ENCODE measurements at regions not wholly inside any gene's neighbourhood (a gene's known extent, or its start where the extent isn't known, plus 50 kb on each side); places are given as distances from the start of the nearest gene placed in this dataset.

DNA sequence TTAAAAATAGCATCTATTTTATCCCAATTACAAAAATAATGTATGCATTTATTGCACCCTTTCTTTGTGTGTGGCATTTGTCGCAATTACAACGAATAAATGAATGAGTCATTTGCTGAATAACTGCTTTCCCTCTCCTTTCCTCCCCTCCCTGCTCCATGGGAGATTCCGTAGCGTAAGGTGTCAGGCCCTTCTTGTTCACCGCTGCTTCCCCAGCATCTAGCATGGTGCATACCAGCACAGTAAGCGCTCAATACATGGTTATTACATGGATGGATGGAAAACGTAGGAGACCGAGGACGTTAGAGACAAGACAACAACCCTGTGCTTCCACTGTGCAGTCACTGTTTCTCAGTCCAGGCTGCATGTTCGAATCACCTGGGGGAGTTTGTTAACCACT is 336.0 kb upstream of the EEF2KMT start:
- Histone ChIP-seq H3K4me3 (ENCODE audit: low read depth, low read length) (no peak overlapping the region), H3K36me3 (ENCODE audit: control insufficient read depth, insufficient read depth, low read length) (no peaks in the 10 kb centered on the region), H3K27me3 (ENCODE audit: control insufficient read depth, insufficient read depth, low read length) (no peaks in the 10 kb centered on the region)
- ChIA-PET POLR2A (no interaction called here), CTCF (no interaction called here)
- DNase-seq (ENCODE audit: low read depth) = no peak
- TF ChIP-seq, protein P1, sequence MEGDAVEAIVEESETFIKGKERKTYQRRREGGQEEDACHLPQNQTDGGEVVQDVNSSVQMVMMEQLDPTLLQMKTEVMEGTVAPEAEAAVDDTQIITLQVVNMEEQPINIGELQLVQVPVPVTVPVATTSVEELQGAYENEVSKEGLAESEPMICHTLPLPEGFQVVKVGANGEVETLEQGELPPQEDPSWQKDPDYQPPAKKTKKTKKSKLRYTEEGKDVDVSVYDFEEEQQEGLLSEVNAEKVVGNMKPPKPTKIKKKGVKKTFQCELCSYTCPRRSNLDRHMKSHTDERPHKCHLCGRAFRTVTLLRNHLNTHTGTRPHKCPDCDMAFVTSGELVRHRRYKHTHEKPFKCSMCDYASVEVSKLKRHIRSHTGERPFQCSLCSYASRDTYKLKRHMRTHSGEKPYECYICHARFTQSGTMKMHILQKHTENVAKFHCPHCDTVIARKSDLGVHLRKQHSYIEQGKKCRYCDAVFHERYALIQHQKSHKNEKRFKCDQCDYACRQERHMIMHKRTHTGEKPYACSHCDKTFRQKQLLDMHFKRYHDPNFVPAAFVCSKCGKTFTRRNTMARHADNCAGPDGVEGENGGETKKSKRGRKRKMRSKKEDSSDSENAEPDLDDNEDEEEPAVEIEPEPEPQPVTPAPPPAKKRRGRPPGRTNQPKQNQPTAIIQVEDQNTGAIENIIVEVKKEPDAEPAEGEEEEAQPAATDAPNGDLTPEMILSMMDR (IDR thresholded peaks at IDR 0.05; ENCODE audit: insufficient read depth, low read depth, low read length) = no peak

DNA sequence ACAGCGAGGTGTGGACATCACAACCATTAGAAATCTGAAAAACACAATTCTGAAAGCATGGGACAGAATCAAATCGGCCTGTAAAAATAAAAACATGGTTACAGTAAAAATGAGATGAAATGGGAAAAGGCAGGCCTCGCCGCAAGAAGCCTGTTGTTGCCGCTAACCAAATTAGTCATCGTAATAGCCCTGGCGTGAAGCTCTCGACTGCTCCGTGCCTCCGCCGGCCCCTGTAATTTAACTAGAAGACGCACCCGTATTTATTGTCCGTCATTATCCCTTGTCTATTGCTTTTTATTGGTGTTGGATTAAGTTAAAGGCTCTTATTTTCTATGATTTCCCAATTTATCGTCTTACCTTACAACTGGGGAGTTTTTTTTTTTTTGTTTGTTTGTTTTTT is 334.6 kb upstream of the EEF2KMT start:
- no peak for DNase-seq (ENCODE audit: low read depth)
- ChIA-PET POLR2A (no interaction called here), CTCF (no interaction called here)
- Histone ChIP-seq H3K27me3 (ENCODE audit: control insufficient read depth, insufficient read depth, low read length) (no peaks in the 10 kb centered on the region), H3K36me3 (ENCODE audit: control insufficient read depth, insufficient read depth, low read length) (no peaks in the 10 kb centered on the region), H3K4me3 (ENCODE audit: low read depth, low read length) (no peak overlapping the region)
- TF ChIP-seq, protein P1 (IDR thresholded peaks at IDR 0.05; ENCODE audit: insufficient read depth, low read depth, low read length) = no peak

DNA sequence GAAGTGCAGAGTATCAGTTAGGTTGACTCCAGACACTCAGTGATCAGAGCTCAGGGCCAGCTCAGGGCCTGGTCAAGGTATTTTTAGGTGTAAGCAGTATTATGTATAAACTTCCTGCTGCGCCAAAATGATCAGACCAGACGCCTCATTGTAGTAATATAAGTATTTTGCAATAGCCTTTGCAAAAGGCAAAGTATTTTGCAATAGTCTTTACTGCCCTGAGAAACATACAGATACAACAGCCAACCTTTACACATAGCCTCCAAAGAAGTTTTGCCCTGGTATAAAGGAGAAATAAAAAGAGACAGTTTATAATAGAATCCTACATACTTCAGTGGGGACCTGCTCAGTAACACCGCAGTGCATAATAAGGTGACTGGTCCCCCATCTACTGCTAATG is 333.0 kb upstream of the EEF2KMT start:
- Histone ChIP-seq H3K27me3 (ENCODE audit: control insufficient read depth, insufficient read depth, low read length) (no peaks in the 10 kb centered on the region), H3K36me3 (ENCODE audit: control insufficient read depth, insufficient read depth, low read length) (no peaks in the 10 kb centered on the region), H3K4me3 (ENCODE audit: low read depth, low read length) (no peak overlapping the region)
- POLR2A ChIA-PET = no interaction called here
- TF ChIP-seq, protein P1 (IDR thresholded peaks at IDR 0.05; ENCODE audit: insufficient read depth, low read depth, low read length) = no peak
- no peak for DNase-seq (ENCODE audit: low read depth)
- CTCF ChIA-PET = no interaction called here

DNA sequence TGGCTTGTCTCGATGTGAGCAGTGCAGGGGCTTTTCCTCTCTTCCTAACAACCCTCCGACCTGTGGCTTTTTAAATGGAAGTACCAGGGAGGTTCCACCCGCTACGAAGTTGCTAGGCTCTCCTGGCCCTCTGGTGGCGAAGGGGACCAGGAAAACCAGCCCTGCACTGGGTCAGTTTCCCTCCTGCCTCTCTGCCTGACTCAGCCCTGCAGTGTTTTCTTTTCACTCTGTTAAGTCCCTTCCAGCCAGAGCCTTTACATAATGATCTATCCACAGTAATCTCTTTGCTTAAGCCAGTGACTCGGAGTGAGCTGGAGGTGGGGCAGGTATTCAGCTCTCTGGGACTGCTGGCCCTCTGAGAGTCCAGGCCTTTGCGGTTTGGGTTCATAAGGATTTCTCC is 331.3 kb upstream of the EEF2KMT start:
- ChIA-PET CTCF (no interaction called here), POLR2A (no interaction called here)
- TF ChIP-seq, protein P1 (IDR thresholded peaks at IDR 0.05; ENCODE audit: insufficient read depth, low read depth, low read length) = no peak
- H3K4me3 ChIP-seq (ENCODE audit: low read depth, low read length) = no peak overlapping the region
- no peak for DNase-seq (ENCODE audit: low read depth)
- H3K27me3 ChIP-seq (ENCODE audit: control insufficient read depth, insufficient read depth, low read length) = no peaks in the 10 kb centered on the region
- H3K36me3 ChIP-seq (ENCODE audit: control insufficient read depth, insufficient read depth, low read length) = no peaks in the 10 kb centered on the region

DNA sequence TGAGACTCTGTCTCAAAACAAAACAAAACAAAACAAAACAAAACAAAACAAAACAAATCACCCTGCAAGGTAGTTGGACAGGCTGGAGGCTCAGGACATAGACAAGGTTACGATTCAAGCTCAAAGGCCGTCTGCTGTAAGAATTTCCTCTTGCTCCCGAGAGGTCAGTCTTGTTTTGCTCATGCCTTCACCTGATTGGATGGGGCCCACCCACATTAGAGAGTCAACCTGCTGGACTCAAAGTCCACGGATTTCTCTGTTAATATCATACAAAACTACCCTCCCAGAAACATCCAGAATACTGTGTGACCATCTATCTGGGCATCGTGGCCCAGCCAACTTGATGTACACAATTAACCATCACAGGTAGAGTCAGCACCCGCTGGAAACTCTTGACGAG is 330.0 kb upstream of the EEF2KMT start:
- TF ChIP-seq, protein P1 (IDR thresholded peaks at IDR 0.05; ENCODE audit: insufficient read depth, low read depth, low read length) = no peak
- no peaks in the 10 kb centered on the region for H3K36me3 ChIP-seq (ENCODE audit: control insufficient read depth, insufficient read depth, low read length)
- H3K4me3 ChIP-seq (ENCODE audit: low read depth, low read length) = no peak overlapping the region
- CTCF ChIA-PET = no interaction called here
- POLR2A ChIA-PET = no interaction called here
- no peaks in the 10 kb centered on the region for H3K27me3 ChIP-seq (ENCODE audit: control insufficient read depth, insufficient read depth, low read length)
- no peak for DNase-seq (ENCODE audit: low read depth)
